Loucy (cell line): ENCODE measurements at regions not wholly inside any gene's neighbourhood (a gene's known extent, or its start where the extent isn't known, plus 50 kb on each side); places are given as distances from the start of the nearest gene placed in this dataset.

Source experiments
- CTCF ChIP-seq: fragments of 200-600 bp; sonication (generic); conservative IDR thresholded peaks from 2 replicates; pipeline ENCODE4 v1.5.1; 2014; ENCODE audit warnings: mild to moderate bottlenecking, antibody characterized with exemption, low read length
- EZH2phosphoT487 ChIP-seq: fragments of 200-600 bp; IDR thresholded peaks from 2 replicates; pipeline ENCODE4 v1.6.1; 2018; ENCODE audit warnings: antibody characterized with exemption, mild to moderate bottlenecking, moderate library complexity, borderline replicate concordance

DNA sequence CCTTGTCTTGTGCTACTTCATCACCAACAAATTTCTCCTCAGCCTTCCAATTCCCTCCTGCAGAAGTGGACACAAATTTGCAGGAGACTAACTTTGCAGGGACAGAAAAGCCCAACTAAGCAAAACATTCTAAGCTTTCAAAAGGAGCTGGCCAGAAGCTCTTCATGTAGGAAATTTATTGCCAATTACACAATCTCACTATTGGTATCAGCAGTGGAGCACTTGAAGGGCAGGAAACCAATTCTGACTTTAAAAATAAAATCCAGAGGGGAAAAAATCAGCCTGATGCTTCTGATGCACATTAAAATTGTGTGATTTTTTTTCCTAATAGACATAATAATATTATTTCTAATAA, 193.3 kb downstream of the LY86 start:
- TF ChIP-seq CTCF (no peak), EZH2phosphoT487 (no peak)
